ENCODE measurements at regions not wholly inside any gene's neighbourhood (a gene's known extent, or its start where the extent isn't known, plus 50 kb on each side); places are given as distances from the start of the nearest gene placed in this dataset.

GRCh38 chr20:40939667-40940066 lies 89.0 kb upstream of the TOP1 start:
- Histone ChIP-seq H4K20me1 (ENCODE audit: control insufficient read depth, insufficient read depth, low read depth, low read length) (no peaks in the 10 kb centered on the region), H3K9me2 (replicated peaks; ENCODE audit: control insufficient read depth, low read length) (no peaks in the 10 kb centered on the region), H3K4me2 (ENCODE audit: low read length) (peak overlapping the region; percentile 90), H3K4me1 (ENCODE audit: control insufficient read depth, low read length) (peaks cover 99% of the 10 kb centered on the region), H3K27ac (ENCODE audit: low read depth, low read length) (peak overlapping the region; percentile 100), H3K4me3 (ENCODE audit: low read length) (peak overlapping the region; percentile 69), H3K27me3 (ENCODE audit: control insufficient read depth, low read length) (no peaks in the 10 kb centered on the region), H3K36me3 (ENCODE audit: control insufficient read depth, low read length) (peaks cover 9% of the 10 kb centered on the region; the same call in 1 of the 2 replicates), H3K9me3 (ENCODE audit: control insufficient read depth, insufficient read depth, low read length) (no peaks in the 10 kb centered on the region), H3K79me2 (ENCODE audit: control insufficient read depth, low read length) (no peaks in the 10 kb centered on the region), H3F3A (ENCODE audit: control insufficient read depth, insufficient read depth) (peaks cover 51% of the 10 kb centered on the region)
- TF ChIP-seq EZH2phosphoT487 (IDR thresholded peaks at IDR 0.05; ENCODE audit: borderline replicate concordance, low read length) = no peak
- TF ChIP-seq, protein P1, sequence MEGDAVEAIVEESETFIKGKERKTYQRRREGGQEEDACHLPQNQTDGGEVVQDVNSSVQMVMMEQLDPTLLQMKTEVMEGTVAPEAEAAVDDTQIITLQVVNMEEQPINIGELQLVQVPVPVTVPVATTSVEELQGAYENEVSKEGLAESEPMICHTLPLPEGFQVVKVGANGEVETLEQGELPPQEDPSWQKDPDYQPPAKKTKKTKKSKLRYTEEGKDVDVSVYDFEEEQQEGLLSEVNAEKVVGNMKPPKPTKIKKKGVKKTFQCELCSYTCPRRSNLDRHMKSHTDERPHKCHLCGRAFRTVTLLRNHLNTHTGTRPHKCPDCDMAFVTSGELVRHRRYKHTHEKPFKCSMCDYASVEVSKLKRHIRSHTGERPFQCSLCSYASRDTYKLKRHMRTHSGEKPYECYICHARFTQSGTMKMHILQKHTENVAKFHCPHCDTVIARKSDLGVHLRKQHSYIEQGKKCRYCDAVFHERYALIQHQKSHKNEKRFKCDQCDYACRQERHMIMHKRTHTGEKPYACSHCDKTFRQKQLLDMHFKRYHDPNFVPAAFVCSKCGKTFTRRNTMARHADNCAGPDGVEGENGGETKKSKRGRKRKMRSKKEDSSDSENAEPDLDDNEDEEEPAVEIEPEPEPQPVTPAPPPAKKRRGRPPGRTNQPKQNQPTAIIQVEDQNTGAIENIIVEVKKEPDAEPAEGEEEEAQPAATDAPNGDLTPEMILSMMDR (IDR thresholded peaks at IDR 0.05; ENCODE audit: low read depth, low read length, poor library complexity, severe bottlenecking) = no peak

GRCh38 chr20:40941133-40941610 lies 87.5 kb upstream of the TOP1 start:
- peaks cover 50% of the 10 kb centered on the region for H3F3A ChIP-seq (ENCODE audit: control insufficient read depth, insufficient read depth)
- peak overlapping the region; percentile 100 for H3K27ac ChIP-seq (ENCODE audit: low read depth, low read length)
- H3K79me2 ChIP-seq (ENCODE audit: control insufficient read depth, low read length) = no peaks in the 10 kb centered on the region
- H3K4me1 ChIP-seq (ENCODE audit: control insufficient read depth, low read length) = peaks cover 99% of the 10 kb centered on the region
- no peak for TF ChIP-seq EZH2phosphoT487 (IDR thresholded peaks at IDR 0.05; ENCODE audit: borderline replicate concordance, low read length)
- TF ChIP-seq, protein P1 (IDR thresholded peaks at IDR 0.05; ENCODE audit: low read depth, low read length, poor library complexity, severe bottlenecking) = no peak
- no peaks in the 10 kb centered on the region for H3K27me3 ChIP-seq (ENCODE audit: control insufficient read depth, low read length)
- H3K36me3 ChIP-seq (ENCODE audit: control insufficient read depth, low read length) = peaks cover 9% of the 10 kb centered on the region; the same call in 1 of the 2 replicates
- H3K9me2 ChIP-seq (replicated peaks; ENCODE audit: control insufficient read depth, low read length) = no peaks in the 10 kb centered on the region
- H3K4me2 ChIP-seq (ENCODE audit: low read length) = peak overlapping the region; percentile 90
- H3K4me3 ChIP-seq (ENCODE audit: low read length) = peak overlapping the region; percentile 69
- H4K20me1 ChIP-seq (ENCODE audit: control insufficient read depth, insufficient read depth, low read depth, low read length) = no peaks in the 10 kb centered on the region
- H3K9me3 ChIP-seq (ENCODE audit: control insufficient read depth, insufficient read depth, low read length) = no peaks in the 10 kb centered on the region

DNA sequence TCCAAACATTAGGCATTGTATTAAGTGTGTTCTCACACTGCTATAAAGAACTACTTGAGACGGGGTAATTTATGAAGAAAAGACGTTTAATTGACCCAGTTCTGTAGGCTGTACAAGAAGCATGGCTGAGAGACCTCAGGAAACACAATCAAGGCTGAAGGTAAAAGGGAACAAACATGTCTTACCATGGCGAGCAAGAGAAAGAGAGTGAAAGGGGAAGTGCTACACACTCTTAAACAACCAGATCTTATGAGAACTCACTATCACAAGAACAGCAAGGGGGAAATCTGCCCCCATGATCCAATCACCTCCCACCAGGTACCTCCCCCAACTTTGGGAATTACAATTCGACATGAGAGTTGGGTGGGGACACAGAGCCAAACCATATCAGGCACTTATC lies 86.6 kb upstream of the TOP1 start:
- H3K9me3 ChIP-seq (ENCODE audit: control insufficient read depth, insufficient read depth, low read length) = no peaks in the 10 kb centered on the region
- H3K79me2 ChIP-seq (ENCODE audit: control insufficient read depth, low read length) = no peaks in the 10 kb centered on the region
- peak overlapping the region; percentile 69 for H3K4me3 ChIP-seq (ENCODE audit: low read length)
- peaks cover 9% of the 10 kb centered on the region; the same call in 1 of the 2 replicates for H3K36me3 ChIP-seq (ENCODE audit: control insufficient read depth, low read length)
- peaks cover 42% of the 10 kb centered on the region for H3F3A ChIP-seq (ENCODE audit: control insufficient read depth, insufficient read depth)
- peak overlapping the region; percentile 90 for H3K4me2 ChIP-seq (ENCODE audit: low read length)
- no peaks in the 10 kb centered on the region for H3K9me2 ChIP-seq (replicated peaks; ENCODE audit: control insufficient read depth, low read length)
- TF ChIP-seq, protein P1 (IDR thresholded peaks at IDR 0.05; ENCODE audit: low read depth, low read length, poor library complexity, severe bottlenecking) = no peak
- TF ChIP-seq EZH2phosphoT487 (IDR thresholded peaks at IDR 0.05; ENCODE audit: borderline replicate concordance, low read length) = no peak
- no peaks in the 10 kb centered on the region for H4K20me1 ChIP-seq (ENCODE audit: control insufficient read depth, insufficient read depth, low read depth, low read length)
- peak overlapping the region; percentile 100 for H3K27ac ChIP-seq (ENCODE audit: low read depth, low read length)
- H3K27me3 ChIP-seq (ENCODE audit: control insufficient read depth, low read length) = no peaks in the 10 kb centered on the region
- peaks cover 96% of the 10 kb centered on the region for H3K4me1 ChIP-seq (ENCODE audit: control insufficient read depth, low read length)
